Psoas muscle (tissue), 7 donors: ENCODE measurements at regions not wholly inside any gene's neighbourhood (a gene's known extent, or its start where the extent isn't known, plus 50 kb on each side); places are given as distances from the start of the nearest gene placed in this dataset.

Experiments used
- ATAC-seq, 4 donors: fragments of 200-7000 bp; cut with Tn5 transposase; one replicate each; pipeline ENCODE4 v1.9.1; 2020; ENCODE audit warnings: moderate library complexity in 3 of 4, mild to moderate bottlenecking in 2 of 4
- DNase-seq, 2 donors: peaks; one replicate each; pipeline ENCODE4 v3.0.0-alpha.2; 2020
- H3K27ac ChIP-seq: fragments of 200-600 bp; one replicate; pipeline ENCODE4 v1.8.0; 2022
- H3K27me3 ChIP-seq, 3 donors: fragments of 200-600 bp in 1 of 3; one replicate each; pipeline versions ENCODE4 v1.6.1 to v1.8.0; 2013 to 2022; ENCODE audit warnings: low read length in 2 of 3, mild to moderate bottlenecking in 2 of 3, moderate library complexity in 1 of 3; ENCODE audit not compliant: insufficient read depth in 3 of 3
- H3K36me3 ChIP-seq, 2 donors: fragments of 200-600 bp in 1 of 2; one replicate each; pipeline versions ENCODE4 v1.6.1 to v1.8.0; 2013 to 2022; ENCODE audit warnings: low read depth in 1 of 2, mild to moderate bottlenecking in 1 of 2, moderate library complexity in 1 of 2; ENCODE audit not compliant: insufficient read depth in 1 of 2
- H3K4me1 ChIP-seq: fragments of 200-600 bp; one replicate; pipeline ENCODE4 v1.8.0; 2022
- H3K4me3 ChIP-seq: fragments of 200-600 bp; one replicate; pipeline ENCODE4 v1.8.0; 2022; ENCODE audit warnings: mild to moderate bottlenecking
- H3K9me3 ChIP-seq: fragments of 200-600 bp; one replicate; pipeline ENCODE4 v1.8.0; 2022
- CTCF ChIP-seq: fragments of 200-600 bp; IDR thresholded peaks from one replicate; pipeline ENCODE4 v1.8.0; 2022; ENCODE audit warnings: antibody characterized with exemption
- WGBS, 3 donors: extraction: QIAGEN DNeasy Blood & Tissue Kit; methylation state at CpG; one replicate each; pipeline versions ENCODE4 v1.1.6 to v1.1.7; 2013; 5-methylcytosine and 5-hydroxymethylcytosine counted together
- intact Hi-C, 2 donors: fragments of 100-400 bp; cut with DNase I; formaldehyde crosslinking; loops; one replicate each; pipeline versions ENCODE4 v1.11.0 to v1.14.2; 2022
- donor health status: healthy with polysubstance abuse.
- donor health status: DM: no; HTN: no; CAD: no; lungs with moderate emphysema.
- donor health status: Bipolar disorder and iron deficiency.
- donor health status: healthy.
- donor health status: DM: yes; HTN: yes; CAD: no.
- donor health status: DM: no; HTN: no; CAD: no.
- donor health status: DM: yes; HTN: yes; CAD: no.

DNA sequence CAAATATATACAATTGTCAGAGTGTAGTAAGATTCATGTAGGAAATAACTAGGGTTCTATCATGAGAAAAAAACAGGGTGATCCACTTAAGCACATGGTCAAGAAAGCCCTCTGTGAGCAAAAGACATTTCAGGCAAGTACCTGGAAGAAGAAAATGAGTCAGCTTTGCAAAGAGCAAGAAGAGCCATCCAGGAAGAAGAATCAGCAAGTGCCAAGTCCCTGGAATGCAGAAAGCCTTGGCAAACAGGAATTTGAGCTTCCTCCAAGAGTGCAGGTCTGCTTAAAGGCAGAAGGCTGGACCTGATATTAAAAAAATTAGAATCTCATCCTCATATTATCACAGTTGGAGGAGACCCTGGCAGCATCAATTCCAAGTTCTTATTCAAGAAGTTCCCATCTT is 188.5 kb upstream of the CELF4 start:
- TF ChIP-seq CTCF: no peak
- Histone ChIP-seq H3K27me3 (peaks cover 0 to 3% (median 0%) of the 10 kb centered on the region in 3 donors), H3K27ac (no peak overlapping the region), H3K4me3 (no peak overlapping the region), H3K36me3 (no peaks in the 10 kb centered on the region), H3K4me1 (no peaks in the 10 kb centered on the region), H3K9me3 (no peaks in the 10 kb centered on the region)
- ATAC-seq (no peak), DNase-seq (no peak)
- intact Hi-C loops: no loop called here

DNA sequence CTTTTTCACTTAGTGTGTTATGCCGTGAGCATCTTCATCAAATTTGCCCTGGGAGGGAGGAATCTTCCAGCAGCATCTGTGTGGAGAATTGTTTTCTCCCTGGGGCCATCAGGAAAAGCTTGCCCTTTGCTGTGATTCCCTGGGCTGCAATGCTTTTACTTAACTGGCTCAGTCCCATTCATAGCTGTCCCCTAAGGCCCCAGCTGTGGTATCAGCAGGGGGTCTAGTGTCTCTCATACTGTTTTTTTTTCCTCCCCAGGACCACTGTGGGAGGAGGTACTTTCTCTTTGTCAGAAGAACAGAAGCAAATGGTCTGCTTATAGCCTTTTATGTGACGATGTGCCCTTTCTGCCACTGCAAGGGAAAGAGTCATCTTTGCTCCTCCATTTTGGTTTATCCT is 176.8 kb upstream of the CELF4 start:
- Histone ChIP-seq H3K4me3 (no peak overlapping the region), H3K27me3 (no peaks in the 10 kb centered on the region), H3K4me1 (no peaks in the 10 kb centered on the region), H3K27ac (no peak overlapping the region), H3K9me3 (no peaks in the 10 kb centered on the region), H3K36me3 (no peaks in the 10 kb centered on the region)
- ATAC-seq (no peak), DNase-seq (no peak)
- intact Hi-C loops: no loop called here
- WGBS, 3 donors: 40 to 56% (median 53%) methylated on average over 2 of the region's 2 CpGs
- no peak for TF ChIP-seq CTCF

GRCh38 chr18:37741032-37741623 is 175.5 kb upstream of the CELF4 start:
- no peaks in the 10 kb centered on the region for H3K9me3 ChIP-seq
- ATAC-seq (no peak), DNase-seq (no peak)
- H3K27ac ChIP-seq: no peak overlapping the region
- 60 to 68% (median 61%) methylated on average over 7 of the region's 7 CpGs for whole genome bisulfite sequencing, 3 donors
- intact Hi-C loops: no loop called here
- no peak for TF ChIP-seq CTCF
- no peak overlapping the region for H3K4me3 ChIP-seq
- no peaks in the 10 kb centered on the region for H3K27me3 ChIP-seq
- no peaks in the 10 kb centered on the region for H3K36me3 ChIP-seq
- no peaks in the 10 kb centered on the region for H3K4me1 ChIP-seq

GRCh38 chr18:37734406-37734805 is 168.8 kb upstream of the CELF4 start:
- ATAC-seq: no peak

More at GRCh38 chr18:37734406-37734805, 168.8 kb upstream of the CELF4 start:
- TF ChIP-seq CTCF: no peak
- no peak overlapping the region for H3K27ac ChIP-seq
- DNase-seq: no peak
- H3K4me3 ChIP-seq: no peak overlapping the region
- intact Hi-C loops: no loop called here
- no peaks in the 10 kb centered on the region for H3K36me3 ChIP-seq
- no peaks in the 10 kb centered on the region for H3K4me1 ChIP-seq
- WGBS, 3 donors: 77 to 83% (median 79%) methylated on average over 4 of the region's 4 CpGs
- H3K9me3 ChIP-seq: no peaks in the 10 kb centered on the region
- no peaks in the 10 kb centered on the region for H3K27me3 ChIP-seq
